ENCODE measurements at regions not wholly inside any gene's neighbourhood (a gene's known extent, or its start where the extent isn't known, plus 50 kb on each side); places are given as distances from the start of the nearest gene placed in this dataset.
A peak's percentile ranks its signal among the peaks of the same experiment; 100 is the strongest.

- TF ChIP-seq CTCF (IDR thresholded peaks at IDR 0.05; ENCODE audit: insufficient read depth, low read length, missing control alignments), result no peak
- POLR2A ChIA-PET, result no interaction called here
- no peak overlapping the region for H3K4me3 ChIP-seq (ENCODE audit: low read depth, low read length)
- CTCF ChIA-PET, result no interaction called here
- no peak for DNase-seq (ENCODE audit: low read depth, low spot score)
Measured at GRCh38 chr2:397926-398325, 110.0 kb upstream of the ALKAL2 start.

- CTCF ChIA-PET, result no interaction called here
- TF ChIP-seq CTCF (IDR thresholded peaks at IDR 0.05; ENCODE audit: insufficient read depth, low read length, missing control alignments), result no peak
- POLR2A ChIA-PET, result no interaction called here
- H3K4me3 ChIP-seq (ENCODE audit: low read depth, low read length), result no peak overlapping the region
- DNase-seq (ENCODE audit: low read depth, low spot score), result no peak
Measured at GRCh38 chr2:397521-397920, 109.6 kb upstream of the ALKAL2 start.

- no peak for TF ChIP-seq CTCF (IDR thresholded peaks at IDR 0.05; ENCODE audit: insufficient read depth, low read length, missing control alignments)
- no peak for DNase-seq (ENCODE audit: low read depth, low spot score)
- CTCF ChIA-PET, result no interaction called here
- POLR2A ChIA-PET, result no interaction called here
- H3K4me3 ChIP-seq (ENCODE audit: low read depth, low read length), result no peak overlapping the region
Measured at GRCh38 chr2:396903-397302, 109.0 kb upstream of the ALKAL2 start.

GRCh38 chr2:395886-396285 lies 108.0 kb upstream of the ALKAL2 start:
- CTCF ChIA-PET, result no interaction called here
- H3K4me3 ChIP-seq (ENCODE audit: low read depth, low read length), result no peak overlapping the region
- no peak for DNase-seq (ENCODE audit: low read depth, low spot score)
- POLR2A ChIA-PET, result no interaction called here
- TF ChIP-seq CTCF (IDR thresholded peaks at IDR 0.05; ENCODE audit: insufficient read depth, low read length, missing control alignments), result no peak

GRCh38 chr2:393711-394696 lies 106.1 kb upstream of the ALKAL2 start:
- ChIA-PET POLR2A (no interaction called here), CTCF (no interaction called here)
- TF ChIP-seq CTCF (IDR thresholded peaks at IDR 0.05; ENCODE audit: insufficient read depth, low read length, missing control alignments), result no peak
- DNase-seq (ENCODE audit: low read depth, low spot score), result peak; percentile 3
- no peak overlapping the region for H3K4me3 ChIP-seq (ENCODE audit: low read depth, low read length)

GRCh38 chr2:392926-393280 lies 105.0 kb upstream of the ALKAL2 start:
- CTCF ChIA-PET, result no interaction called here
- H3K4me3 ChIP-seq (ENCODE audit: low read depth, low read length), result no peak overlapping the region
- POLR2A ChIA-PET, result no interaction called here
- no peak for TF ChIP-seq CTCF (IDR thresholded peaks at IDR 0.05; ENCODE audit: insufficient read depth, low read length, missing control alignments)
- DNase-seq (ENCODE audit: low read depth, low spot score), result no peak
